Fibroblast of skin of right quadriceps (primary cell): ENCODE measurements at regions not wholly inside any gene's neighbourhood (a gene's known extent, or its start where the extent isn't known, plus 50 kb on each side); places are given as distances from the start of the nearest gene placed in this dataset.

Source experiments
- DNase-seq: peaks from one replicate; pipeline ENCODE4 v3.0.0-alpha.2; 2013

GRCh38 chr16:62406387-62406786 is 370.1 kb upstream of the CDH8 start:
- no peak for DNase-seq

GRCh38 chr16:62404842-62405611 is 368.8 kb upstream of the CDH8 start:
- DNase-seq = no peak

- no peak for DNase-seq
Observed at GRCh38 chr16:62392698-62393097, 356.5 kb upstream of the CDH8 start.

GRCh38 chr16:62391940-62392339 is 355.7 kb upstream of the CDH8 start:
- DNase-seq = no peak

- DNase-seq = peak; percentile 9
Observed at GRCh38 chr16:62391134-62391533, 354.9 kb upstream of the CDH8 start.

- no peak for DNase-seq
Observed at GRCh38 chr16:62390214-62390613, 354.0 kb upstream of the CDH8 start.

- DNase-seq = no peak
Observed at GRCh38 chr16:62386411-62386810, 350.2 kb upstream of the CDH8 start.

- DNase-seq = no peak
Observed at GRCh38 chr16:62383941-62384340, 347.7 kb upstream of the CDH8 start.

- no peak for DNase-seq
Observed at GRCh38 chr16:62370445-62370844, 334.2 kb upstream of the CDH8 start.

- DNase-seq = no peak
Observed at GRCh38 chr16:62363501-62363900, 327.3 kb upstream of the CDH8 start.

- DNase-seq = no peak
Observed at GRCh38 chr16:62353355-62353754, 317.1 kb upstream of the CDH8 start.

- DNase-seq = no peak
Observed at GRCh38 chr16:62342216-62342615, 306.0 kb upstream of the CDH8 start.

- DNase-seq = no peak
Observed at GRCh38 chr16:62335356-62335755, 299.1 kb upstream of the CDH8 start.

- DNase-seq = no peak
Observed at GRCh38 chr16:62321606-62322005, 285.4 kb upstream of the CDH8 start.

- DNase-seq = no peak
Observed at GRCh38 chr16:62298600-62298999, 262.4 kb upstream of the CDH8 start.

- DNase-seq = no peak
Observed at GRCh38 chr16:62294213-62294972, 258.2 kb upstream of the CDH8 start.

GRCh38 chr16:62288990-62289629 is 252.9 kb upstream of the CDH8 start:
- DNase-seq = no peak

GRCh38 chr16:62280506-62280905 is 244.3 kb upstream of the CDH8 start:
- no peak for DNase-seq

GRCh38 chr16:62277942-62278341 is 241.7 kb upstream of the CDH8 start:
- no peak for DNase-seq

GRCh38 chr16:62276637-62277036 is 240.4 kb upstream of the CDH8 start:
- no peak for DNase-seq

GRCh38 chr16:62272035-62272434 is 235.8 kb upstream of the CDH8 start:
- no peak for DNase-seq

GRCh38 chr16:62261760-62262159 is 225.5 kb upstream of the CDH8 start:
- DNase-seq = no peak

- peak; percentile 7 for DNase-seq
Observed at GRCh38 chr16:62258931-62259435, 222.7 kb upstream of the CDH8 start.

- peak; percentile 12 for DNase-seq
Observed at GRCh38 chr16:62256406-62256805, 220.2 kb upstream of the CDH8 start.
